ENCODE measurements at regions not wholly inside any gene's neighbourhood (a gene's known extent, or its start where the extent isn't known, plus 50 kb on each side); places are given as distances from the start of the nearest gene placed in this dataset.

GRCh38 chr4:130023088-130023487 lies 927.1 kb downstream of the C4orf33 start:
- TF ChIP-seq CTCF (IDR thresholded peaks at IDR 0.05; ENCODE audit: poor library complexity, severe bottlenecking) (no peak), RAD21 (conservative IDR thresholded peaks at IDR 0.05) (no peak)

All from neural cell (in vitro differentiated cells).